Adrenal gland (tissue), 5 donors: ENCODE measurements at regions not wholly inside any gene's neighbourhood (a gene's known extent, or its start where the extent isn't known, plus 50 kb on each side); places are given as distances from the start of the nearest gene placed in this dataset.

Source experiments
- POLR2A ChIP-seq, 2 donors: fragments of 450-650 bp; IDR thresholded peaks; one replicate each; pipeline ENCODE4 v1.6.1; 2017; ENCODE audit warnings: antibody characterized with exemption in 2 of 2, mild to moderate bottlenecking in 2 of 2, moderate library complexity in 1 of 2
- TF ChIP-seq, protein P1 (sequence below), 6 experiments: fragments of 450-650 bp in 4 of 6; fragments of 200-600 bp in 2 of 6; sonication (generic) in 1 of 6; IDR thresholded peaks; 1 replicate in 5 of 6; 2 replicates in 1 of 6; pipeline versions ENCODE4 v1.5.1 to v1.8.0; 2016 to 2021; ENCODE audit warnings: antibody characterized with exemption in 6 of 6, mild to moderate bottlenecking in 2 of 6, moderate library complexity in 1 of 6
- donor health status: DM: no; HTN: no; CAD: no.

DNA sequence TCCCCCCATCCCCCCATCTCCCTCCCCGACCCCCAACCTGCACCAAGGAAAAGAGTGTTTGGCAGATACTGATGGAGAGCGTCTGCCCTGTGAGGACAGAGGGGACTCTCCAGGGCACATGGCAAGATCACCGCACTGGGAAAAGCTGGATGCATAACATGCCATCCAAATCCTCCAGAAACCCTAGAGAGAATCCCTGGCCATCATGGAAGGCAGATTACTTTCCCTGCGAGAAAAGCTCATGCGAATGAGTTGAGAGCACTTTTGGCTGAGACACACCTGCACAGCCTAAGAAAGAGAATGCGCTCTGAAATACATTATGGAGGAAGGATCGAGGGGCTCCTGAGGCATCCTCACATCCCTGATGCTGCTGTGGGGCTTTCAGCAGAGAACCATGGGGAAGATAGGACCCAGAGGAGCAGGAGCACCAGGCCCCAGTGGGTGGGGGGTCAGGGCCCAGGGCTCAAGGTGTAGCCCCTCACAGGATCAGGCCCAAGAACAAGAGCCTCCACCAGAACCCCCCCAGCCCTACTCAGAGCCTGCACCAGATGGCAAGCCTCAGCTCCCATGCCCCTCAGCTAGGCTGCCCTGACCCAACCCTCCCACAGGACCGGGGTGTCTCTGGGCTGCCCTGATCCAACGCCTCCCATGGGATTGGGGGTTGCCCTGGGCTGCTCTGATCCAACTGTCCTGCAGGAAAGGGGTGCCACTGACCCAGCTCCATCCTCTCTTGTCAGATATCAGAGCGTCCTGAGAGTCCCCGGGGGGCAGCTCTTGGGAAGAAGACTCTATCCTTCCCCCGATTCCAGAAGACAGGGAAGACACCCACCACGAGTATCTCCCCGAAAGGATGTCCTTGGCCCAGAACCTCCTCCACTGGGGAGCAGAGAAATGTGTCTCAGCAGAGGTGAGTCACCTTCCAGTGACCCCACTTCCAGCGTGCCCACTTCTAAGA is 153.4 kb downstream of the NDUFA10 start:
- TF ChIP-seq, protein P1, sequence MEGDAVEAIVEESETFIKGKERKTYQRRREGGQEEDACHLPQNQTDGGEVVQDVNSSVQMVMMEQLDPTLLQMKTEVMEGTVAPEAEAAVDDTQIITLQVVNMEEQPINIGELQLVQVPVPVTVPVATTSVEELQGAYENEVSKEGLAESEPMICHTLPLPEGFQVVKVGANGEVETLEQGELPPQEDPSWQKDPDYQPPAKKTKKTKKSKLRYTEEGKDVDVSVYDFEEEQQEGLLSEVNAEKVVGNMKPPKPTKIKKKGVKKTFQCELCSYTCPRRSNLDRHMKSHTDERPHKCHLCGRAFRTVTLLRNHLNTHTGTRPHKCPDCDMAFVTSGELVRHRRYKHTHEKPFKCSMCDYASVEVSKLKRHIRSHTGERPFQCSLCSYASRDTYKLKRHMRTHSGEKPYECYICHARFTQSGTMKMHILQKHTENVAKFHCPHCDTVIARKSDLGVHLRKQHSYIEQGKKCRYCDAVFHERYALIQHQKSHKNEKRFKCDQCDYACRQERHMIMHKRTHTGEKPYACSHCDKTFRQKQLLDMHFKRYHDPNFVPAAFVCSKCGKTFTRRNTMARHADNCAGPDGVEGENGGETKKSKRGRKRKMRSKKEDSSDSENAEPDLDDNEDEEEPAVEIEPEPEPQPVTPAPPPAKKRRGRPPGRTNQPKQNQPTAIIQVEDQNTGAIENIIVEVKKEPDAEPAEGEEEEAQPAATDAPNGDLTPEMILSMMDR (IDR thresholded peaks at IDR 0.05) = no peak
- no peak for TF ChIP-seq POLR2A (IDR thresholded peaks at IDR 0.05)
